LoVo (cell line): ENCODE measurements at regions not wholly inside any gene's neighbourhood (a gene's known extent, or its start where the extent isn't known, plus 50 kb on each side); places are given as distances from the start of the nearest gene placed in this dataset.

Experiments used
- DNase-seq: peaks from one replicate; pipeline ENCODE4 v3.0.0-alpha.2; 2016; ENCODE audit warnings: low spot score

GRCh38 chr7:130931423-130931822, 197.4 kb upstream of the KLF14 start:
- no peak for DNase-seq

- DNase-seq: no peak
Measured at GRCh38 chr7:130932088-130932487, 198.1 kb upstream of the KLF14 start.

- no peak for DNase-seq
Measured at GRCh38 chr7:130932667-130933432, 198.8 kb upstream of the KLF14 start.

- no peak for DNase-seq
Measured at GRCh38 chr7:130933919-130934318, 199.9 kb upstream of the KLF14 start.

GRCh38 chr7:130935564-130936157, 201.7 kb upstream of the KLF14 start:
- DNase-seq: no peak

- no peak for DNase-seq
Measured at GRCh38 chr7:130936202-130936931, 202.4 kb upstream of the KLF14 start.

GRCh38 chr7:130937016-130937415, 203.0 kb upstream of the KLF14 start:
- no peak for DNase-seq

- DNase-seq: no peak
Measured at GRCh38 chr7:130937830-130938229, 203.8 kb upstream of the KLF14 start.

GRCh38 chr7:130938661-130939060, 204.7 kb upstream of the KLF14 start:
- DNase-seq: no peak

GRCh38 chr7:130939321-130940095, 205.5 kb upstream of the KLF14 start:
- DNase-seq: no peak

- no peak for DNase-seq
Measured at GRCh38 chr7:130940326-130940725, 206.3 kb upstream of the KLF14 start.

GRCh38 chr7:130940907-130941306, 206.9 kb upstream of the KLF14 start:
- DNase-seq: no peak

- no peak for DNase-seq
Measured at GRCh38 chr7:130941322-130942210, 207.6 kb upstream of the KLF14 start.

- DNase-seq: no peak
Measured at GRCh38 chr7:130942211-130942964, 208.4 kb upstream of the KLF14 start.

- DNase-seq: no peak
Measured at GRCh38 chr7:130943336-130943901, 209.4 kb upstream of the KLF14 start.

- no peak for DNase-seq
Measured at GRCh38 chr7:130943981-130944380, 210.0 kb upstream of the KLF14 start.

- no peak for DNase-seq
Measured at GRCh38 chr7:130944997-130945396, 211.0 kb upstream of the KLF14 start.

GRCh38 chr7:130945411-130945811, 211.4 kb upstream of the KLF14 start:
- no peak for DNase-seq

- no peak for DNase-seq
Measured at GRCh38 chr7:130946114-130946513, 212.1 kb upstream of the KLF14 start.
